H9 (cell line): ENCODE measurements at regions not wholly inside any gene's neighbourhood (a gene's known extent, or its start where the extent isn't known, plus 50 kb on each side); places are given as distances from the start of the nearest gene placed in this dataset.

Experiments used
- DNase-seq: peaks from one replicate; pipeline ENCODE4 v3.0.0-alpha.2; 2017
- H2AFZ ChIP-seq: one replicate; pipeline ENCODE4 v1.6.1; 2013; ENCODE audit warnings: mild to moderate bottlenecking, low read length, control low read depth, moderate library complexity
- H2AK5ac ChIP-seq: 2 replicates; pipeline ENCODE4 v1.6.1; 2013; ENCODE audit warnings: low read length, control low read depth, mixed read lengths; ENCODE audit not compliant: insufficient read length
- H2BK120ac ChIP-seq: one replicate; pipeline ENCODE4 v1.6.1; 2013; ENCODE audit warnings: low read depth, mild to moderate bottlenecking, low read length, control low read depth, inconsistent platforms; ENCODE audit not compliant: poor library complexity, severe bottlenecking
- H2BK12ac ChIP-seq: 2 replicates; pipeline ENCODE4 v1.6.1; 2013; ENCODE audit warnings: low read length, control low read depth, mixed read lengths, low read depth; ENCODE audit not compliant: insufficient read length
- H2BK15ac ChIP-seq: 2 replicates; pipeline ENCODE4 v1.6.1; 2013; ENCODE audit warnings: low read depth, low read length, control low read depth
- H2BK20ac ChIP-seq: one replicate; pipeline ENCODE4 v1.6.1; 2013; ENCODE audit warnings: low read depth, mild to moderate bottlenecking, low read length, control low read depth, inconsistent platforms; ENCODE audit not compliant: poor library complexity, severe bottlenecking
- H2BK5ac ChIP-seq: 2 replicates; pipeline ENCODE4 v1.6.1; 2013; ENCODE audit warnings: low read length, control low read depth, mixed read lengths; ENCODE audit not compliant: insufficient read length
- H3K14ac ChIP-seq: 2 replicates; pipeline ENCODE4 v1.6.1; 2013; ENCODE audit warnings: low read length, control low read depth; ENCODE audit not compliant: insufficient read depth
- H3K18ac ChIP-seq: 2 replicates; pipeline ENCODE4 v1.6.1; 2013; ENCODE audit warnings: low read depth, mild to moderate bottlenecking, mixed read lengths, low read length, control low read depth; ENCODE audit not compliant: insufficient read length
- H3K23ac ChIP-seq: 2 replicates; pipeline ENCODE4 v1.6.1; 2013; ENCODE audit warnings: low read length, control low read depth, mixed read lengths, low read depth; ENCODE audit not compliant: insufficient read length
- H3K23me2 ChIP-seq: 2 replicates; pipeline ENCODE4 v1.6.1; 2013; ENCODE audit warnings: low read depth, mild to moderate bottlenecking, mixed read lengths, low read length, control low read depth; ENCODE audit not compliant: insufficient read length, poor library complexity, severe bottlenecking
- H3K27ac ChIP-seq: 2 replicates; pipeline ENCODE4 v1.5.1; 2013; ENCODE audit warnings: low read length, control low read depth, mixed read lengths, low read depth; ENCODE audit not compliant: insufficient read length
- H3K27me3 ChIP-seq: 2 replicates; pipeline ENCODE4 v1.6.1; 2013; ENCODE audit warnings: low read length, control low read depth, inconsistent platforms; ENCODE audit not compliant: insufficient read depth
- H3K4ac ChIP-seq: 2 replicates; pipeline ENCODE4 v1.6.1; 2013; ENCODE audit warnings: low read depth, mild to moderate bottlenecking, control low read depth, inconsistent platforms, low read length, moderate library complexity
- H3K4me1 ChIP-seq: 2 replicates; pipeline ENCODE4 v1.6.1; 2013; ENCODE audit warnings: low read length, control low read depth, inconsistent platforms; ENCODE audit not compliant: insufficient read depth
- H3K4me2 ChIP-seq: 2 replicates; pipeline ENCODE4 v1.6.1; 2013; ENCODE audit warnings: low read length, control low read depth, mixed read lengths; ENCODE audit not compliant: insufficient read length, insufficient read depth
- H3K56ac ChIP-seq: 2 replicates; pipeline ENCODE4 v1.6.1; 2013; ENCODE audit warnings: low read depth, mild to moderate bottlenecking, mixed read lengths, low read length, control low read depth; ENCODE audit not compliant: insufficient read length
- H3K79me1 ChIP-seq: 2 replicates; pipeline ENCODE4 v1.6.1; 2013; ENCODE audit warnings: low read depth, mild to moderate bottlenecking, moderate library complexity, low read length, control low read depth, inconsistent platforms; ENCODE audit not compliant: insufficient read depth, poor library complexity, severe bottlenecking
- H3K79me2 ChIP-seq: 2 replicates; pipeline ENCODE4 v1.6.1; 2013; ENCODE audit warnings: low read length, control low read depth, inconsistent platforms; ENCODE audit not compliant: insufficient read depth
- H3K9ac ChIP-seq: 2 replicates; pipeline ENCODE4 v1.6.1; 2013; ENCODE audit warnings: low read length, control low read depth, mixed read lengths; ENCODE audit not compliant: insufficient read length; ENCODE audit errors: extremely low read depth
- H3K9me3 ChIP-seq: one replicate; pipeline ENCODE4 v1.6.1; 2013; ENCODE audit warnings: low read depth, low read length, inconsistent platforms; ENCODE audit not compliant: control insufficient read depth
- H3T11ph ChIP-seq: one replicate; pipeline ENCODE4 v1.6.1; 2013; ENCODE audit warnings: mild to moderate bottlenecking, low read length, control low read depth, inconsistent platforms
- H4K20me1 ChIP-seq: one replicate; pipeline ENCODE4 v1.6.1; 2013; ENCODE audit not compliant: control insufficient read depth, insufficient read length, insufficient read depth
- H4K5ac ChIP-seq: 2 replicates; pipeline ENCODE4 v1.6.1; 2013; ENCODE audit warnings: low read depth, mild to moderate bottlenecking, mixed read lengths, low read length, control low read depth; ENCODE audit not compliant: insufficient read length
- H4K8ac ChIP-seq: replicated peaks from 2 replicates; pipeline ENCODE4 v1.6.1; 2013; ENCODE audit warnings: low read length, control low read depth, mixed read lengths, low read depth; ENCODE audit not compliant: insufficient read length
- H4K91ac ChIP-seq: 2 replicates; pipeline ENCODE4 v1.6.1; 2013; ENCODE audit warnings: low read depth, mild to moderate bottlenecking, moderate library complexity, mixed read lengths, low read length, control low read depth; ENCODE audit not compliant: insufficient read length
- H3K27ac Mint-ChIP-seq, 3 experiments: 2 replicates in 2 of 3; 3 replicates in 1 of 3; pipeline ENCODE4 v1.8.0; 2020 to 2021; ENCODE audit warnings: mixed read lengths in 3 of 3, mild to moderate bottlenecking in 1 of 3, moderate library complexity in 1 of 3
- H3K27me3 Mint-ChIP-seq: 2 replicates; pipeline ENCODE4 v1.8.0; 2021; ENCODE audit warnings: low read depth, mild to moderate bottlenecking, moderate library complexity, mixed read lengths
- H3K36me3 Mint-ChIP-seq, 3 experiments: 2 replicates in 2 of 3; 3 replicates in 1 of 3; pipeline ENCODE4 v1.8.0; 2020 to 2021; ENCODE audit warnings: low read depth in 3 of 3, mixed read lengths in 3 of 3; ENCODE audit not compliant: insufficient read depth in 1 of 3
- H3K4me1 Mint-ChIP-seq, 2 experiments: 2 replicates each; pipeline ENCODE4 v1.8.0; 2020; ENCODE audit warnings: mixed read lengths in 2 of 2
- H3K4me3 Mint-ChIP-seq, 2 experiments: 2 replicates in 1 of 2; 3 replicates in 1 of 2; pipeline ENCODE4 v1.8.0; 2020 to 2021; ENCODE audit warnings: mild to moderate bottlenecking in 2 of 2, mixed read lengths in 2 of 2, moderate library complexity in 1 of 2
- H3K9me3 Mint-ChIP-seq, 2 experiments: 2 replicates in 1 of 2; 3 replicates in 1 of 2; pipeline ENCODE4 v1.8.0; 2020; ENCODE audit warnings: mild to moderate bottlenecking in 2 of 2, mixed read lengths in 2 of 2, moderate library complexity in 1 of 2
- CTCF ChIP-seq: fragments of 200-600 bp; sonication (generic); conservative IDR thresholded peaks from 3 replicates; pipeline ENCODE4 v1.8.0; 2021; ENCODE audit warnings: antibody characterized with exemption, mild to moderate bottlenecking
- WGBS: extraction: QIAGEN DNeasy Blood & Tissue Kit; methylation state at CpG from one replicate; pipeline ENCODE4 v1.1.7; 2013; ENCODE audit warnings: missing lambda C conversion rate, low lambda C conversion rate, mixed read lengths; ENCODE audit not compliant: insufficient read length; ENCODE audit errors: extremely low coverage; 5-methylcytosine and 5-hydroxymethylcytosine counted together

- Histone ChIP-seq H3T11ph (no peak overlapping the region), H2BK12ac (no peak overlapping the region), H3K27ac (no peak overlapping the region), H4K5ac (no peak overlapping the region), H2BK15ac (no peak overlapping the region), H2BK5ac (no peak overlapping the region), H4K91ac (no peak overlapping the region), H3K23ac (no peak overlapping the region), H3K23me2 (no peaks in the 10 kb centered on the region), H3K4me1 (no peaks in the 10 kb centered on the region), H3K4me2 (no peak overlapping the region), H4K8ac (no peak overlapping the region), H3K14ac (no peak overlapping the region), H3K79me2 (no peaks in the 10 kb centered on the region), H2AFZ (no peak overlapping the region), H3K9me3 (no peaks in the 10 kb centered on the region), H2BK120ac (no peak overlapping the region), H2BK20ac (no peak overlapping the region), H3K9ac (no peak overlapping the region), H3K27me3 (no peaks in the 10 kb centered on the region), H3K79me1 (no peaks in the 10 kb centered on the region), H4K20me1 (no peaks in the 10 kb centered on the region), H3K56ac (no peak overlapping the region), H3K18ac (no peak overlapping the region), H2AK5ac (no peak overlapping the region), H3K4ac (no peak overlapping the region)
- Mint-ChIP-seq H3K4me3 (no peak overlapping the region), H3K27me3 (no peaks in the 10 kb centered on the region), H3K36me3 (no peaks in the 10 kb centered on the region), H3K4me1 (peaks cover 4 to 8% of the 10 kb centered on the region in 2 experiments; a peak in 3 of 4 replicates), H3K27ac (no peak overlapping the region), H3K9me3 (no peaks in the 10 kb centered on the region)
- WGBS = no CpG with 5 or more reads among the region's 4 CpGs
- no peak for DNase-seq
- no peak for TF ChIP-seq CTCF
Observed at GRCh38 chr4:180205276-180205675, 2037.9 kb upstream of the TENM3 start.
